GM12873 (cell line): ENCODE measurements at regions not wholly inside any gene's neighbourhood (a gene's known extent, or its start where the extent isn't known, plus 50 kb on each side); places are given as distances from the start of the nearest gene placed in this dataset.

Source experiments
- TF ChIP-seq, protein P1 (sequence below): IDR thresholded peaks from 2 replicates; pipeline ENCODE4 v1.5.1; 2012; ENCODE audit warnings: low read depth, mild to moderate bottlenecking, moderate library complexity, low read length, control low read depth; ENCODE audit not compliant: insufficient read depth; ENCODE audit errors: missing control alignments

GRCh38 chr2:20543469-20544152, 96.7 kb downstream of the RHOB start:
- TF ChIP-seq, protein P1, sequence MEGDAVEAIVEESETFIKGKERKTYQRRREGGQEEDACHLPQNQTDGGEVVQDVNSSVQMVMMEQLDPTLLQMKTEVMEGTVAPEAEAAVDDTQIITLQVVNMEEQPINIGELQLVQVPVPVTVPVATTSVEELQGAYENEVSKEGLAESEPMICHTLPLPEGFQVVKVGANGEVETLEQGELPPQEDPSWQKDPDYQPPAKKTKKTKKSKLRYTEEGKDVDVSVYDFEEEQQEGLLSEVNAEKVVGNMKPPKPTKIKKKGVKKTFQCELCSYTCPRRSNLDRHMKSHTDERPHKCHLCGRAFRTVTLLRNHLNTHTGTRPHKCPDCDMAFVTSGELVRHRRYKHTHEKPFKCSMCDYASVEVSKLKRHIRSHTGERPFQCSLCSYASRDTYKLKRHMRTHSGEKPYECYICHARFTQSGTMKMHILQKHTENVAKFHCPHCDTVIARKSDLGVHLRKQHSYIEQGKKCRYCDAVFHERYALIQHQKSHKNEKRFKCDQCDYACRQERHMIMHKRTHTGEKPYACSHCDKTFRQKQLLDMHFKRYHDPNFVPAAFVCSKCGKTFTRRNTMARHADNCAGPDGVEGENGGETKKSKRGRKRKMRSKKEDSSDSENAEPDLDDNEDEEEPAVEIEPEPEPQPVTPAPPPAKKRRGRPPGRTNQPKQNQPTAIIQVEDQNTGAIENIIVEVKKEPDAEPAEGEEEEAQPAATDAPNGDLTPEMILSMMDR, result no peak

GRCh38 chr2:20544153-20544747, 97.4 kb downstream of the RHOB start:
- TF ChIP-seq, protein P1, result no peak

DNA sequence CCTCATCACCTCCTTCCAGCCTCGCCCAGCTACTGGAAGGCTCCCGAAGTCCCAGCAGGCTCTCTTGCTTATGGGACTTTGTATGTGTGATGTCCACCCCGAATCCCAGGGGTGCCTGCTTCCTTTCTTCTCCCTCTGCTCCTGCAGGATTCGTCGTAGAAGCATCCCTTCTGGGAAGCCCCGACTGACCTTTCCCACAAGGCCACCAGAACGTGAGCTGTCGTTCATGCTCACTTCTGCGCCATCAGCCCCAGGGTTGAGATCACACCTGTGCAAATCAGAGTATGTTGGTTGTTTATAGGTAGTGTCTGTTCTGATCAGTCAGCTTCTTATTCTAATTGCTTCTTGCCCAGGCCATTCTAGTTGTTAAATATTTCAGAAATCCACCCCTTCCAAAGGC, 101.8 kb downstream of the HS1BP3 start:
- TF ChIP-seq, protein P1, result no peak

DNA sequence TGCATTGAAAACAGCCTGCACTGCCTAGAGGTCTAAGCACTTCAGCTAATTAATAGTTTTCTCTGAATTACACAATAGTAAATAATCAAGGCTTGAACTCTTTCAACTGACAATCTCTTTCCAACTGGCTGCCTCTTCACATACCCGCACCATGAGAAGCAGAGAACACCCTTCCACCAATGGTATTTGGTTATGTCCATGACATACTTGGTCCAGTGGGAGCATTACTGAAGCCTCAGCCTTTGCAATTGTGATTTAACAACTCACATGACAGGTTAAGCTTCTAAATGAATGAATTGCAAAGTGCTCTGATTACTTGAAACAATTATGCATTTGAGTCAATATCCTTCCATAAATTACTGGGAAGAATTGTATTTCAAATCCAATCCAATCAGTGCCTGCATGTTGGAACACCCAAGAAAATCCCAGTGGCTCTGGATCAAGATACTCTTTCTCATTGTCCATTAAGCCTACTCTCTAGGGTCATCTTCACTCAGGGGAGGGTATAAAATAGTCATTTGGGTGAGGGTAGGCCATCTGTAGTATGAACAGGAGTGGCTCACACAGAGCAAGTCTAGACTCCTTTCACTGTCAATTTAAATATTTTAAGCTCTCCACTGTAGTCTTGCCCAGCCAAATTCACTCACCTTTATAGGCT, 101.1 kb downstream of the HS1BP3 start:
- TF ChIP-seq, protein P1, result no peak

DNA sequence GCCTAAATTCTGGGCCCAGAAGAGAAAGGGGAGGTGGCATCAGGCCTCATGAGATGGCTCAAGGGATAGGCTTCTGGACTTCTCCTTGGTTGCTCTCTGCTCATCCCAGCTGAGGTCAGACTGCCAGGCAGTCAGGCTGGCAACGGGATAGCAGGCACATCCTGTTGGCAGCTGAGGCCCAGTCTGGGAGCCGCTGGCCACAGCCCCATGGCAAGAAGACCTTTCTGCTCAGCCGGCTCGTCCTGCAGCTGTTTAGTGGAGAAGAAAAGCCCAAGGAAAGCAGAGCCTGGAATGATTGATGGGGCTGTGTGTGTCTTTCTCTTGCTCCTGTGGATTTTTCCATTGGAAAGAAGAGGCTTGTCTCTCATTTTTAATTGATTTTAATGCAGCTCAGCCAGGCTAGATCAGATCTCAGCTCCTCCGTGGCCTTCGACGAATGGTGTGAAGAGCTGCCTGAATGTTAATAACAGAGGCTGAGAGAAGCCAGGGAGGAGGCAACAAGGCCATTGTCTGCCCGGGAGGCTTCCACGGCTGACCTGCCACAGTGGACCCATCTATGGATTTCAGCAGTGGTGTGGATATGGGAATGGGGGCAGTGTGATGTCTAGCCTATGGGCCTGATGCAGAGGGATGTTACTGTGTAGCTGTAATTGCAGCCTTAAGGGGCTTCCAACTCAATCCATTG, 99.5 kb downstream of the HS1BP3 start:
- TF ChIP-seq, protein P1, result no peak

- TF ChIP-seq, protein P1, result no peak
Observed at GRCh38 chr2:20551945-20552328, 99.0 kb downstream of the HS1BP3 start.

DNA sequence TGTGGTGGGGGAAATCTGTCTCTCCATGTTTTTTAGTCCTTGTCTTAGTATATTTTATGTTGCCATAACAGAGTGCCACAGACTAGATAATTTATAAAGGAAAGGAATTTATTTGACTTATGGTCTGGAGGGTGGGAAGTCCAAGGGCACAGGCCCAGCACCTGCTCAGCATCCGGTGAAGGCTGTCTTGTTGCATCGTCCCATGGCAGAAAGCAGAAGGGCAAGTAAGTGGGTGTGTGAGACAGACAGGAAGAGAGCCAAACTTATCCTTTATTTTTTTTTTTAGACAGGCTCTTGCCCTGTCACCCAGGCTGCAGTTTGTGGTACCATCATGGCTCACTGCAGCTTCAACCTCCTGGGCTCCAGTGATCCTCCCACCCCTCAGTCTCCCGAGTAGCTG, 98.1 kb downstream of the HS1BP3 start:
- TF ChIP-seq, protein P1, result no peak
